ENCODE measurements at regions not wholly inside any gene's neighbourhood (a gene's known extent, or its start where the extent isn't known, plus 50 kb on each side); places are given as distances from the start of the nearest gene placed in this dataset.

GRCh38 chr14:97840159-97840558, 1043.0 kb downstream of the VRK1 start:
- Histone ChIP-seq H3K36me3 (ENCODE audit: control insufficient read depth, insufficient read depth, low read length) (no peaks in the 10 kb centered on the region), H3K4me3 (ENCODE audit: low read depth, low read length) (no peak overlapping the region), H3K27me3 (ENCODE audit: control insufficient read depth, insufficient read depth, low read length) (no peaks in the 10 kb centered on the region)
- ChIA-PET POLR2A (no interaction called here), CTCF (no interaction called here)
- TF ChIP-seq CTCF (IDR thresholded peaks at IDR 0.05; ENCODE audit: insufficient read depth, low read depth, low read length) = no peak
- no peak for DNase-seq (ENCODE audit: low read depth)

GRCh38 chr14:97841762-97842161, 1044.6 kb downstream of the VRK1 start:
- Histone ChIP-seq H3K27me3 (ENCODE audit: control insufficient read depth, insufficient read depth, low read length) (no peaks in the 10 kb centered on the region), H3K4me3 (ENCODE audit: low read depth, low read length) (no peak overlapping the region), H3K36me3 (ENCODE audit: control insufficient read depth, insufficient read depth, low read length) (no peaks in the 10 kb centered on the region)
- no peak for TF ChIP-seq CTCF (IDR thresholded peaks at IDR 0.05; ENCODE audit: insufficient read depth, low read depth, low read length)
- ChIA-PET POLR2A (no interaction called here), CTCF (no interaction called here)
- no peak for DNase-seq (ENCODE audit: low read depth)

GRCh38 chr14:97843066-97843465, 1045.9 kb downstream of the VRK1 start:
- CTCF ChIA-PET = no interaction called here
- DNase-seq (ENCODE audit: low read depth) = no peak

GRCh38 chr14:97844042-97844441, 1046.9 kb downstream of the VRK1 start:
- no peaks in the 10 kb centered on the region for H3K27me3 ChIP-seq (ENCODE audit: control insufficient read depth, insufficient read depth, low read length)
- H3K36me3 ChIP-seq (ENCODE audit: control insufficient read depth, insufficient read depth, low read length) = no peaks in the 10 kb centered on the region
- no peak for TF ChIP-seq CTCF (IDR thresholded peaks at IDR 0.05; ENCODE audit: insufficient read depth, low read depth, low read length)
- H3K4me3 ChIP-seq (ENCODE audit: low read depth, low read length) = no peak overlapping the region
- ChIA-PET CTCF (no interaction called here), POLR2A (no interaction called here)
- no peak for DNase-seq (ENCODE audit: low read depth)

More at GRCh38 chr14:97843066-97843465, 1045.9 kb downstream of the VRK1 start:
- Histone ChIP-seq H3K36me3 (ENCODE audit: control insufficient read depth, insufficient read depth, low read length) (no peaks in the 10 kb centered on the region), H3K27me3 (ENCODE audit: control insufficient read depth, insufficient read depth, low read length) (no peaks in the 10 kb centered on the region), H3K4me3 (ENCODE audit: low read depth, low read length) (no peak overlapping the region)
- POLR2A ChIA-PET = no interaction called here
- TF ChIP-seq CTCF (IDR thresholded peaks at IDR 0.05; ENCODE audit: insufficient read depth, low read depth, low read length) = no peak

- DNase-seq (ENCODE audit: low read depth) = no peak
- ChIA-PET CTCF (no interaction called here), POLR2A (no interaction called here)
- H3K27me3 ChIP-seq (ENCODE audit: control insufficient read depth, insufficient read depth, low read length) = no peaks in the 10 kb centered on the region
- H3K4me3 ChIP-seq (ENCODE audit: low read depth, low read length) = no peak overlapping the region
- H3K36me3 ChIP-seq (ENCODE audit: control insufficient read depth, insufficient read depth, low read length) = no peaks in the 10 kb centered on the region
- no peak for TF ChIP-seq CTCF (IDR thresholded peaks at IDR 0.05; ENCODE audit: insufficient read depth, low read depth, low read length)
Observed at GRCh38 chr14:97846156-97846555, 1049.0 kb downstream of the VRK1 start.
